Body of pancreas (tissue), 4 donors: ENCODE measurements at regions not wholly inside any gene's neighbourhood (a gene's known extent, or its start where the extent isn't known, plus 50 kb on each side); places are given as distances from the start of the nearest gene placed in this dataset.

Experiments
- CTCF ChIP-seq, 7 experiments: fragments of 450-650 bp in 4 of 7; fragments of 200-600 bp in 3 of 7; sonication (generic) in 3 of 7; IDR thresholded peaks; one replicate each; pipeline ENCODE4 v1.5.1; 2016 to 2019; ENCODE audit warnings: antibody characterized with exemption in 7 of 7
- POLR2A ChIP-seq, 3 donors: fragments of 450-650 bp; IDR thresholded peaks; one replicate each; pipeline ENCODE4 v1.6.1; 2016; ENCODE audit warnings: antibody characterized with exemption in 3 of 3, mild to moderate bottlenecking in 2 of 3

DNA sequence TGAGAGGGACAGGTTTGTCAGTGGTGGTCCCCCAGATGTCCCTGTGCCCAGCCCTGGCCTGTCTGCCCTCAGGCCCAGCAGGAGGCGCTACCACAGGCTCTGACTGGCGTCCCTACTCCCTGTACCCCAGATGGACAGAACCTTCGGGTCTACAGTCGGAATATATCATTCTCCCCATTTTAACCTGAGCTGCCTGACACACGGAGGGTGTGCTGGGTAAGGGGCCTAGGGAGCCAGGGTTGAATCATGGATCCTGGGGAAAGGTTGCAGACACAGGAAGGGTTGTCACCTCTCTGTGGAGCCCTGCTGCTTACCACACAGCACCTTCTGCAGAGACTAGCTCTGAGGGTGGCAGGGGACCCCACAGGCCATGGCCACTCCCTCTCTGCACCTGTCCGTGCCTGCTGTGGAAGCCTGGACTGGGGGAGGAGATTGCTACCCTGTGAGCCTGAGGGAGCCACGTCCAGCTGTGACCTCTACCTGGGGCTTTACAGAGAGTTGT, 162.2 kb upstream of the ZNF267 start:
- TF ChIP-seq CTCF (IDR thresholded peaks at IDR 0.05) = no peak
- TF ChIP-seq POLR2A (IDR thresholded peaks at IDR 0.05) = no peak
